ENCODE measurements at regions not wholly inside any gene's neighbourhood (a gene's known extent, or its start where the extent isn't known, plus 50 kb on each side); places are given as distances from the start of the nearest gene placed in this dataset.
"Not testable (repeated sequence)": the region's sequence is repeated elsewhere in the genome, so short reads cannot be mapped to it uniquely, and the experiment has no call there.

DNA sequence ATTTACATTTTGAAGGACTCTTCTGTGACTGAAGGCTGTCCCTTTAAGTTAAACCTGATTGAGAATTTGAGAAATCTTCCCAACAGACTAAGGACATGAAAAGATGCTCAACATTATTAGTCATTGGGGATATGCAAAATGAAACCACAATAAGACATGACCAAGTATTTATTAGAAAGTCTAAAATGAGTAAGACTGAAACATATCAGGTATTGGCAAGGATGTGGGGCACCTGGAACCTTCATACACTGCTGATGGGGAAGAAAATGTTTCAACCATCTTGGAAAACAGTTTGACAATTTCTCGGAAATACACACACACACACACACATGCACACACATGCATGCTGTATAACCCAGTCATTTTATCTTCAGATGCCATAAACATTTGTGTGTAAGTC, 132.1 kb upstream of the CDK6 start:
- DNase-seq, result no peak

DNA sequence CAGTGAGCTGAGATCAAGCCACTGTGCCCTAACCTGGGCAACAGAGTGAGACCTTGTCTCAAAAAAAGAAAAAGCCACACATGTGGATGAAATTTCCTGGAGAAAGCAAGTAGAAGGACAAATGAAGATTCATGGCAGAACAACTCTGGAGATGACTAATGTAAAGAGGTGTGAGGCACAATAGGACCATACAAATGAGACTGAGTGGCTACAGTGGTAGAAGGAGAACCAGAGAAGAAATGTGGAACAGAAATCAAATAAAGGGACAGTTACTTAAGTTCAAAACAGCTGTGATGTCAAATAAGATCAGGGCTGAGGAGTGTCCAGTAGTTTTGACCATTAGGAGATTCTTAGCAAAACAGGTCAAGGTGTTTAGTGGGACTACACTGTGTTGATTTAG, 130.9 kb upstream of the CDK6 start:
- DNase-seq, result no peak

DNA sequence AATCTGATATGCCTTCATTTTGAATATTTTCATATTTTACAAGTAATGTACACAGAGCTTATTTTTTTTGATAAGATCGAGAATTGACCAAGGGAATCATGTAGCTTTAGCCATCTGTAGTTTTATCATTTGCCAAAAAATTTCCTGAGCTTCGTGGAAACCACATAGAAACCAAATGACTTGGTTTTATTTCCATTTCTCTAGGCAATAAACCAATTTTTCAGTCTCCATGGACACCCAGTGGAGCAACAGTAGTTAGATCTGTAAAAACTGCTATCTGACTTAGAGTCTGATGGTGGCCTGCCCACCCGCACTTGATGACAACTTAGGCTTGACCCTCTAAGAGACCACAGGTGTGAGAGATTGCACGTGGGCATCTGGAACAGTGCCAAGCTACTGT, 127.8 kb upstream of the CDK6 start:
- DNase-seq, result no peak

DNA sequence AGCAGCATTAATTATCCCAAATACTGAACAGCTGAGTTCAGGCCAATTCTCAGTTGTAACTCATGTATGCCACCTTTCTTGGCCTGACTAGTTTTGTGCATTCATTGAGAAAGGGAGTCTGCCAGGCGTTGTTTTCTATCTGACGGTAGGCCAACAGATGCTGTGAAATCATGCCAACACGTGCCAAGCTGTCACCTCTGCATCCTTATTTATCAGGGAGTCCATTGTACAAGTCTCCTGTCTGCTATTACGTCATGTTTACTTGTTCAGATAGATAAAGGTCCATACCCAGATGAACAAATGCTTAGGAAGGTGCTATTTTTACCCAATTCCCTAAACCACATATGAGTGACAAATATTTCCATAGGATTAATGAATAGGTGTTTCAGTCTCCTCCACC, 127.2 kb upstream of the CDK6 start:
- DNase-seq, result no peak

DNA sequence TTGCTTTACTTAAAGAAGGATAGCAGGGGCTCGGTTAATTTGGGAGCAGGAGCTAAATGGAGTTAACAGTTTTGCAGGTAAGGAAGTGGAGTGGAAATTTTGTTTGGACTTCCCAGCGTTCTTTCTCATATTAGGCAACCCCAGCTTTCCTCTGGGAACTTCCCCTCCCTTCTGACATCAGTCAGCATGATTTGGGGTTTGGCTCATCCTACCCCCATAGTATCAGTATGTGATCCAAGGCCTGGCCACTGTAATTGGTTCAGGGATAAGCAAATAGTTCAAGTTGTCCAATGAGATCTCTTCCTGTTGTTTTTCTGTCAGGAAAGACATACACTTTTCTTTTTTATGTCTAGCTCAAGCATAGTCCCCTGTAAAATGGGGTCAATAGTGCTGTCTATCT, 125.6 kb upstream of the CDK6 start:
- no peak for DNase-seq

DNA sequence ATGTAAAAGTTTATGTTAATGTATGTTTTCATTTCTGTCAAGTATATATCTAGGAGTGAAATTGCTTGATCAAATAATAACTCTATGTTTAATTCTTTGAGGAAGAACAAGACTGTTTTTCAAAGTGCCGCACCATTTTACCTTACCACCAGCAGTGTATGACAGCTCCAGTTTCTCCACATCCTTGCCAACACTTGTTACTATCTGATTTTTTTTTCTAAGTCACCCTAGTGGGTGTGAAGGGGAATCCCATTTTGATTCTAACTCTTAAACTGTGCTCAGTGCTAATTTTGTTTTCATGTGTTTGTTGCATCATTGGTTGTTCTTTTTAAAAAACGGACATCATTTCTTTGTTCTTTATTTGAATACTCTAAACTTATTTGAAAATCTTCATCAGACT, 120.2 kb upstream of the CDK6 start:
- no peak for DNase-seq

DNA sequence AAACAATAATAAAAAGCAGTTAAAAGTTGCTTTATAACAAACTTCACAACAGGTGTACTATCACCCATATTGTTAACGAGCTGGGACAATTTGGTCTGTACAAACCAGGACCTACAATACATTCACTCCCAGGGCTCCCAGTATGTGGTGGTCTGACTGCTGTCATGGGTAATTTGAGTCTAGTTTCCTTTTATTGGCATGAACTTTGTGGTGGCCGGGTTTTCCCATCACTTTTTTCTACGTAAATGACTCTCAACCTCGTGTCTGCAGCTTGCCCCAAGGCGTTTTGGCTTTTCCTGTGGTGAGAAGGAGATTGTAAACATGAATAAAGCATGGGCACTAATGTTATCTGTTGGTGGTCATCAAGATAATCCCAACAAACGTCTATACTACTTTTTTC, 118.7 kb upstream of the CDK6 start:
- DNase-seq, result no peak

DNA sequence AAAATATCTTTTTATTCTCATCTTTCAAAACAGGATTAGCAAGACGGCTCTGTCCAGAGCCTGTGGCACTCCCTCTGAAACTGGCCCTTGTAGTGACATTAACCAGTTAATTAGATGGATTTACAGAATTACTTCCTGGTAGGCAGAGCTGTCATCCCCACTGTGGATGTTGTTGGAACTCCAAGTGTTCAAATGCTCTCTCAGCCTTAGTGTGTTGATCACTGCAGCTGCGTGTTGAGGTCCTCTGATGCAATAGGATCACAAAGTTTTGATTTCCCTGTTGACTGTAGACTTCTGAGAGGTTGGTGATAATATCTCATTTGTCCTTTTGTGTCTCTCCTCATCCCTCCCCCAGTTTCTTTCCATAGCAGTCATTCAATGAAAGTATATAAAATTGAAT, 117.3 kb upstream of the CDK6 start:
- peak; percentile 11 for DNase-seq

DNA sequence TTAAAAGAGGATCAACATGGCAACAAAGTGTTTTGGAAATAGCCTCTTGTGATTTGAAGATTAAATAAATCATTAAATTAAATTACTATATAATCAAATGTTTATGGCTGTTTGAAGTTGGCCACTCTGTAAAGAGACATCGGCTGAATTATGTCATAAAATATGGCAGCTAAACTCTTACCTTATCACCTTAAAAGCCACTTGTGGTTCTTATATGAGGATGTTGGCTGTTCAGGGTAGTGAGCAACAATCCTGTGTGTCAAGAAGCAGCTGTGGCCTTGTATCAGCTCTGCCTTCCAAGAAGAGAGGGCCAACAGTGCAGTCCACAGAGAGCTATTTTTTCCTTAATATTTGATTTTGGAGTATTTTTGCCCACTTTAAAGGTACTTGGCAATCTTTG, 113.4 kb upstream of the CDK6 start:
- no peak for DNase-seq

DNA sequence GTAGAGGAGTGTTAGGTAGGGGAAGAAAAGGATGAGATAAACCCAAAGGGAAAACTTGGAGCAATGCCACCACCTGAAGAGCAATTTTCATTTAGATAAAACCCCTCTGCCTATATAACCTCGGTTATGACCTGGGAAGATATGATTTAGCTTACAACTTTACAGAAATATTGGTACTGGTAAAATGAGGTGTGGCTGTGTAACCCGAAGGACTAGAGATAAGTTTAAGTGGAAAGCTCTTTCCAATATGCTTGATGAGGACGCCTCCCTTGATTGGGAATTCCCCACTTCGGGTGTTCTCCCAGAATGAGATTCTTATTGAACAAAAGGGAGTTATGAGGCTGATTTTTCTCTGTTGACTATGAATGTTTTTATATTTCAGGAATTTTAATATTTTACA, 109.5 kb upstream of the CDK6 start:
- DNase-seq, result no peak

DNA sequence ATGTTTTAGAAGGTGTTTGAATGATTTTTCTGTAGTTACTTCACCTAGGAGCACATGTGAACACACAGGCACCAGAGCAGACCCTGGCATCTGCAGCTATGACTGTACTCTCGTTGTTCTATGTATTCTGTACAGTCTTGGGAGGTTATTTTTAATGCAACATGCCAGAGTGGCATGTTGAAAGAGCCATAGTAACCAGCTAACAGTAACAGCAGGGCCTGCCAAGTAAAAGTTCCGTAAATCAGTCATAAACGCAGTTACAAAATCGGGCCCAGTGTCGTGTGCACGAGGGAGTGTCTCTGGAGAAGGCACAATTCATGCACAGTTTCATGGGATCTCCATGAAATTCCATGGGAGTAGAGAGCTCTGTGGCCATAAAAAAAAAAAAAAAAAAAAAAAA, 108.3 kb upstream of the CDK6 start:
- DNase-seq, result no peak

DNA sequence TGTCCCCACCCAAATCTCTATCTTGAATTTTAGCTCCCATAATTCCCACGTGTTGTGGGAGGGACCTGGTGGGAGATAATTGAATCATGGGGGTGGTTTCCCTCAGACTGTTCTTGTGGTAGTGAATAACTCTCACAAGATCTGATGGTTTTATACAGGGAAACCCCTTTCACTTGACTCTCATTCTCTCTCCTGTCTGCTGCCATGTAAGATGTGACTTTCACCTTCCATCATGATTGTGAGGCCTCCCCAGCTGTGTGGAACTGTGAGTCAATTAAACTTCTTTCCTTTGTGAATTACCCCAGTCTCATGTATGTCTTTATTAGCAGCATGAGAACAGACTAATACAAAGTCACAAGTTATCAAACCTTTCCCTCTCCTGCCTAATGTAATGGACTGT, 106.3 kb upstream of the CDK6 start:
- not testable (repeated sequence) for DNase-seq

DNA sequence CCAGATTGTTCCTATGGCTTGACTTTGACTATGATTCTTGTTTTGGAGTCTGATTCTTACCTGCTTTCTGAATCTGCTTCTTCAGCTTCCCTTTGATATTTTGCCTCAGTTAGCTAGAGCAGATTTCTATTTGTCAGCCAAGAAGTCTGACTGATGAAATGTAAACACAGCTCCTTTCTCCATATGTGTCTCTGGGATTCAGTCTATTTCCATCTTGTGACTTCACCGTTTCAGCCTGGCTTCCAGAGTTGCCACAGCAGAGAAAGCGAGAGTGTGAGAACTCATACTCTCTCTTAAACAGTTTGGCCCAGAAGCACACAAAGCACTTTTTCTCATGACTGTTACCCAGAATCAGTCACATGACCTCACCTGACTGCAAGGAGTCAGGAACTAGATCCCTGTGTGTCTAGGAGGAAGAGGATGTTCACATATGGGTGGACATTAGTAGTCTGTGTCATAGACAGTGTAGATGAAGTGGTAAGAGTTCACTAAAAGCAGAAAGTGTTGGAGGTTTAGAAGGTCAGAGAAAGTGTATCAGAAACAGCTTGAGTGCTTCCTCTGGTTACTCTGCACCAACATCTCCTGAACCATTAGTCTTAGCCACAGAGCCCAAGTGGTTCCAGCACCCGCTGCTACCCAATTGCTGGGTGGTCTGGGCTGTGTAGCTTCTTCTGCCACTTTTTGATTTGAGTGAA, 103.4 kb upstream of the CDK6 start:
- no peak for DNase-seq

DNA sequence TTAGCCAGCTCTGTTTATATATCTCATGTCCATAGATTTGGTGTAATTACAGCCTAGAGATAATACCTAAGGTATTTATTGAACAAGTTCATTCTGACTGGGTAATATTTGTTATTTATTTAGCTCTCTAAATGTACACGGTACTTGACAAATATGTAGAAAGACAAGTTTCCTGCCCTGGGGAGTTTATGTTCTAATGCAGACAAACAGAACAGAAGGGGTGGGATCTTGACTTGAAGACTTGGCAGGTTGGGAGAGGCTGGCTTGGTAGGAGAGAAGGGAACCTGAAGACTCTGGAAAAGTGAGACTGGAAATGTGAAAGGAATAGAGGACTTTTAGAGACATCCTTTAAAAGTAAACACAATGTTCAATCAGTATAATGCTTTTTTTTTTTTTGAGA, 97.7 kb upstream of the CDK6 start:
- DNase-seq, result no peak

DNA sequence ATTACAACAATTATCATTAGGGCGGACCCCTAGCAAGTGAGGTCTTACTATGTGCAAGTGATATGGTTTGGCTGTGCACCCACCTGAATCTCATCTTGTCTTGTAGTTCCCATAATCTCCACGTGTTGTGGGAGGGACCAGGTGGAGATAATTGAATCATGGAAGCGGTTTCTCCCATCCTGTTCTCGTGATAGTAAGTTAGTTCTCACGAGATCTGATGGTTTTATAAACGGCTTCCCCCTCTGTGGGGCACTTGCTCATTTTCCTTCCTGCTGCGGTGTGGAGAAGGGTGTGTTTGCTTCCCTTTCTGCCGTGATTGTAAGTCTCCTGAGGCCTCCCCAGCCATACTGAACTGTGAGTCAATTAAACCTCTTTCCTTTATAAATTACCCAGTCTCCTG, 96.1 kb upstream of the CDK6 start:
- DNase-seq, result no peak

DNA sequence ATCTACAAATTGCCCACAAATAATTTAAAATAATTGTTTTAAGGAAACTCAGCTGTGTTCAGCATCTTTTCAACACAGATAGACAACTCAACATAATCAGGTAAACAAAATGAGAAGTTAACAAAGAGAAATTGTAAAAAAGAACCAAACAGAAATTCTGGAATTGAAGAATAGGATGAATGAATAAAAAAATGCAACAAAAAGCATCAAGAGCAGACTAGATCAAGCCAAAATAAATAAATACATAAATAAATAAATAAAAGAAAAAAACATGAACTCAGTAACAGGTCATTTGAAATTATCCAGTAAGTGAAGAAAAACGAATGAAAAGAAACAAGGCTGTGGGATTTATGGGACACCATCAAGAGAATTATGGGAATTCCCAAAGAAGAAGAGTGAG, 94.0 kb upstream of the CDK6 start:
- no peak for DNase-seq

DNA sequence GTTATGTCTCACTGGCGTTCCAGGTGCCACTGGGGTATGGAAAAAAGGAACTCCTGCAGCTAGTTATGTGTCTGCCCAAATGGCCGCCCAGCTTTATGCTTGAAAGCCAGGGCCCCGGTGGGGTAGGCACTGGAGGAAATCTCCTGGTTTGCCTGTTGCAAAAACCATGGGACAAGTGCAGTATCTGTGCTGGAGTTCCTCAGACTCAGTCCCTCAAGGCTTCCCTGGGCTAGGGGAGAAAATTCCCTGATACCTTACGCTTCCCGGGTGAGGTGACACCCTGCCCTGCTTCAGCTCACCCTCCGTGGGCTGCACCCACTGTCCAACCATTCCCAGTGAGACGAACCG, 90.3 kb upstream of the CDK6 start:
- DNase-seq, result no peak

DNA sequence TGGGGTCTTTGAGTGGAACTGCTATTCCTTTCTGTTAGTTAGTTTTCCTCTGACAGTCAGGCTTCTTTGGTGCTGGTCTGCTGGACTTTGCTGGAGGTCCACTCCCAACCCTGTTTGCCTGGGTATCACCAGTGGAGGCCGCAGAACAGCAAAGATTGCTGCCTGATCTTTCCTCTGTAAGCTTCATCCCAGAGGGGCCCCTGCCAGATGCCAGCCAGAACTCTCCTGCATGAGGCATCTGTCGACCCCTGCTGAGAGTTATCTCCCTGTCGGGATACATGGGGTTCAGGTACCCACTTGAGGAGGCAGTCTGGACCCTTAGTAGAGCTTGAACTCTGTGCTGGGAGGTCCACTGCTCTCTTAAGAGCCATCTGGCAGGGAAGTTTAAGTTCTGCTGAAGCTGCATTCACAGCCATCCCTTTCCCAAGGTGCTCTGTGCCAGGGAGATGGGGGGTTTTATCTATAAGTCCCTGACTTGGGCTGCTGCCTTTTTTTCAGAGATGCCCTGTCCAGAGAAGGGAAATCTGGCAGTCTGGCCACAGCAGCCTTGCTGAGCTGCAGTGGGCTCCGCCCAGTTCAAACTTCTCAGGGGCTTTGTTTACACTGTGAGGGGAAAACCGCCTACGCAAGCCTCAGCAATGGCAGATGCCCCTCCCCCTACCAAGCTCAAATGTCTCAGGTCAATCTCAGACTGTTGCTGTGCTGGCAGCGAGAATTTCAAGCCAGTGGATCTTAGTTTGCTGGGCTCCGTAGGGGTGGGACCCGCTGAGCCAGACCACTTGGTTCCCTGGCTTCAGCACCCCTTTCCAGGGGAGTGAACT, 89.7 kb upstream of the CDK6 start:
- no peak for DNase-seq

DNA sequence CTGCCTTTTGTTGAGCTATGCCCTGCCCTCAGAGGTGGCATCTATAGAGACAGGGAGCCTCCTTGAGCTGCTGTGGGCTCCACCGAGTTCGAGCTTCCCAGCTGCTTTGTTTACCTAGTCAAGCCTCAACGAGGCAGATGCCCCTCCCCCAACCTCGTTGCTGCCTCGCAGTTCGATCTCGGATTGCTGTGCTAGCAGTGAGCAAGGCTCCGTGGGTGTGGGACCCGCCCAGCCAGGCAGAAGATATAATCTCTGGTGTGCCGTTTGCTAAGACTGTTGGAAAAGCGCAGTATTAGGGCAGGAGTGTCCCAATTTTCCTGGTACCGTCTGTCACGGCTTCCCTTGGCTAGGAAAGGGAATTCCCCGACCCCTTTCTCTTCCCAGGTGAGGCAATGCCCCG, 88.4 kb upstream of the CDK6 start:
- DNase-seq, result no peak

DNA sequence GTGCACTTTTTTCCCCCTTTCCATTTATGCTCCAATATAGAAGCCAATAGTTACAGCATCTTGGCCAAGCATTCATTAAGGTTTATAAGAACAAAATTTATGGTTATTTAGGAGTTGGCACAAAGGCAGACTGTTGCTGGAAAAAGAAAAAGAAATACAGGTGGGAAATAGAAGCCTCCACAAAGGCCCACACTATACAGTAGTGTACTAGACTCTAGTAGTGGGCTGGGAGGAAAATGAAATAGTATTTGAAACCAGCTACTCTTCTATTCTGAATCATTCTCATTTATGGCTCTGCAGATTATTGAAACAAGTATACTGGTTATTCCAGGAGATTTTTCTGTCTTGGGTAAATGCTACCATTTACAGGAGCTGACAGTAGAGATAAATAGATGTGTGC, 80.9 kb upstream of the CDK6 start:
- no peak for DNase-seq

DNA sequence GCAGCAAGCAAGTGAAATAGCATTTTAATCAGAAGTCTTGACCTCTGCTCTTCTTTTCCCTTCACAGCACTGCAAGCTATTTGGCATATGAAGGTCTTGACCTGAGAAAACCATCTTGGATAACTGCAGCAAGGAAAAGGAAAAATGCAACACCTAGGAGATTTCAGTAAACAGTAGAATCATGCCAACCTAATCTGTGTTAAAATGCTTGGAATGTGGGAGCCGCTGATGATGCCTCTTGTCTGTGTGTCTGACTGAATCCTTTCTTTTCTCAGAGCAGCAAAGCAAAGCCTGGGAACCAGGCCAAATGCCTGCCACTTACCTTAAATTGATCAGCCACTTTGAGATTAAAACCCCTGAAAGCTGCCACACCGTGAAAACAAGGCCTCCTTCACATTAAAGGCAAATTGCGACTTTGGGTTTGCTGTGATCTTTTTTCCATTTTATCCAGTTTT, 80.4 kb upstream of the CDK6 start:
- DNase-seq, result no peak

DNA sequence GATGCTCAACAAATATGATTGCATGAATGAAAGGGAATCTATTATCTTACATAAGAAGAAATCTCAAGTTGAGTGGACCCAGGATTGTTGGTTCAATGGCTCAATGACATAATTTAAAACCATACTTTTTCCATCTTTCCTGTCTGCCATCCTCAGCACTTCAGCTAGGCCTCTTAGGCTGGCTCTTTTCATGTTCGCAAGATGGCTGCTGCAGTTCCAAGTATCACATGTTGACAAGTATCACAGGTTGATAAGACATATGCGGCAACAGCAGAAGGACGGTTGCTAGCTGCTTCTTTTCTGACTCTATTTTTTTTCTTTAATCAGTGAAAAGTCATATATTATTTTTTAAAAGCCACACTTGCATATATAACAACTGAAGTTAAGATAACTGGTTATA, 79.0 kb upstream of the CDK6 start:
- no peak for DNase-seq

DNA sequence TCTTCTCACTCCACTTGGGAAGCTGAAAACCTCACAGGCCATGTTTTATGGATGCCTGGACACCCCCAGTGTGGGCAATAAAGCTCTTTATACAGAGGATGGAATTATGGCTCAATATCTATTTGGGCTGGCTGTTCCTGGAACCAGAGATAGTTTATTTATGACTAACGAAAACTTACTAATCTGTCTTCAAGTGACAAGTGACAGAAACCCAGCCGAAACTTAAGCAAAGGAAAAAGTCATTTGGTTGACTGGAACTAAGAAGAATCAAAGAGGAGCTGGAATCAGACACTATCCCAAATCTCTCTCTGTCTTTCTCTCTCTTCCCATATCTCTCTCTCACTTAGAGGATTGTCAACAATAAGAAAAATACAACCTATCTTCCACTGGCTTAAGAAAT, 78.3 kb upstream of the CDK6 start:
- DNase-seq, result no peak

DNA sequence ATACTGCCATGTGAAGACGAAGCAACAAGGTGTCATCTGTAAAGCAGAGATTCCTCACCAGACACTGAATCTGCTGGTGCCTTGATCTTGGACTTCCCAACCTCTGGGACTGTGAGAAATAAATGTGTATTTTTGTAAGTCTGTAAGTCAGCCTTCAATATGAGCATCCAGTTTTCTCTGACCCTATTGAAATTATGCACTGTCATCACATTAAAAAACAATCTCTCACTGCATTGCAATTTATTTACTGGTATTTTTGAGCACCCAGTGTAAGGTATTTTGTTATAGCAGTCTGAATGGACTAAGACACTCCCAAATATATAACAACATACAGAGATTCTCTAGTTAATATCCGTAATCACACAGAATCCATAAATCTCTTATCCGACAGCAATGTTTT, 77.5 kb upstream of the CDK6 start:
- no peak for DNase-seq

DNA sequence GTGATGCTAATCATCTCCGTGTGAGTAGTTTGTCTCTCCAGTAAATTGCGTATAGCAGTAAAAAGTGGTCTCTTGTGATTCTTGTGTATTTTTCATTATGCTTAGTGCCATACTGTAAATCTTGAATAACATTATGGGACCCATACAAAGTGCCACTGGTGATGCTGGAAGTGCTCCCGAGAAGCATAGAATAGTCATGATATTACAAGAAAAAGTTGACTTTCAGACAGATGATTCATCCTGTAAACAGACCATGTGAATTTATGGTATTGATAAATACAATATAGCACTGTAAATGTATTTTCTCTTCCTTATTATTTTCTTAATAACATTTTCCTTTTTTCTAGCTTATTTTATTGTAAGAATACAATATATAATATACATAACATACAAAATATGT, 74.6 kb upstream of the CDK6 start:
- no peak for DNase-seq

All from NCI-H510A (cell line).